CD4-positive, alpha-beta T cell treated with Interleukin-15 for 4 hours (primary cell): ENCODE measurements at regions not wholly inside any gene's neighbourhood (a gene's known extent, or its start where the extent isn't known, plus 50 kb on each side); places are given as distances from the start of the nearest gene placed in this dataset.
A peak's percentile ranks its signal among the peaks of the same experiment; 100 is the strongest.

Experiments
- DNase-seq: peaks from one replicate; pipeline ENCODE4 v3.0.0-alpha.2; 2020; ENCODE audit warnings: low spot score

DNA sequence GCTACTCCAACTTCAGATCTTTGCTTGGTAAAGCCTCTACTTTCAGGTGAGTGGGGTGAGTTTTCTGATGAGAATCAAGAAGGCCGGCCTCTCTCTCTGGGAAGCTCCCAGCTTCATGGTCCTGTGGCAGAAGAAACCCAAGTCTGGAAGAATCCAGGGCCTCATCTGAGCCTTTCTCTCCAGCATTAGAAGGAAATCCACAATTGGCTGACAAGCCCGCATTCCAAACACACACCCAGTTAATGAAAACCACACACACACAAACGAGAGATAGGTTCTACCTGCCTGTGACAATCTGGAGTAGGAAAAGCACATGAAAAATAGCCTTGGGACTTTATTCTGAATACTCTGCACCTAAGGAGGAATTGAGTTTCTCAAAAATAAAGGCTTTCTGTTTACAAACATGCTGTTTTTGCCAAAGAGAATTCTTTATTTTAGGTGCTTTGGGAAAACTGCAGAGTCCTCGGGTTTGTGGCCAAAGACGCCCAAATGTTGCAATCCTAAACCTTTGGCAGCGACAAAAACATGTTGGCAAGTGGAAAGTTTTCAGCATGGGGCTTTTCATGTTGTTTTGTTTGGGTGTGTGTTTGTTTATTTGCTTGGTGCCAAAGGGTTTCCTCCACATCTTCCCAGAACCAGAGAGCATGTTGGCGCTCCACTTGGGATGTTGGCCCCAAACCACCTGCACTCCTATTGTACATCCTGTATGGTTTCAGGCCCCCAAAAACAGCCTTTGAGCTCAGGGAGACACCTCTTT lies 216.2 kb downstream of the SETD4 start:
- no peak for DNase-seq

DNA sequence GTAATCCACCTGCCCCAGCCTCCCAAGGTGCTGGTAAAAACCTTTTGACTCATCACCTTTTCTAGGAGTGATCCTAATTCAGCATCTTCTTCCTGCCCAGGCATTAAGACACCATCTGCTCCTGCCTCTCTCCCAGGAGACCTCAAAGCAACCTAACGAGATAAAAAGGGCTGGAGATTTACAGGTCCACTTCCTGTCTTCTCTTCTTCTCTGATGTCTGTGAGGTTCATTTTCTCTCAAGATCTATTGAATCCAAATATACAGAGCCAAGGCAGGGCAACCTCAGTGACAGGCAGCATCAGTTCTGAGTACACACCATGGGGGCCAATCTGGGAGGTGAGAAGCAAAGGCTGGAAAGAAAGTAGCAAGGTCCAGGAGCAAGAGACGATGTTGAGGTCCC lies 219.4 kb downstream of the SETD4 start:
- no peak for DNase-seq

DNA sequence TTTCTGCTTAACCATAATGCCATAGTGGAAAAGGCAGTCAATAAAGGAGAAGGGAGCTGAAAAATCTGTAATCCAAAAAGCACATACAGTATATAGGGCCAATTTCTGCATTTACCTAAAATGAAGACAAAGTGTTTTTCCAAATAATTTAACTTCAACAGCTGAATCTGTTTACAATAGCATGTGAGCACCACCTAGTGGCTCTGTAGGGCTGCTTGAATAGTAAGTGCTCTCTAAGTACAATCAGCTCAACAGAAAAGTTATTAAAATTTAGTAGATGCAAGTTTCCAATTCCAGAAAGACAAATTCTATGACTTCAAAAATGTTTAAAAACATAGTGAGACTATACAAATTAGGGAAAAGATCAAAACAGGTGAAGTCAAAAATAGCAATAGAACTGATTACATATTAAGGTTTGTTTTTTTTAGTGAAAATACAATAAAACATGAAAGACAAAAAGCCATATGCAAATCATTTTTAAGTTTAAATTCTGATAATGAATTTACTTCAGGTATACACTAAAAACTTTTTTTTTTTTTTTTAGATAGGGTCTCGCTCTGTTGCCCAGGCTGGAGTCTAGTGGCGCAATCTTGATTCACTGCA lies 220.0 kb downstream of the SETD4 start:
- peak; percentile 50 for DNase-seq

DNA sequence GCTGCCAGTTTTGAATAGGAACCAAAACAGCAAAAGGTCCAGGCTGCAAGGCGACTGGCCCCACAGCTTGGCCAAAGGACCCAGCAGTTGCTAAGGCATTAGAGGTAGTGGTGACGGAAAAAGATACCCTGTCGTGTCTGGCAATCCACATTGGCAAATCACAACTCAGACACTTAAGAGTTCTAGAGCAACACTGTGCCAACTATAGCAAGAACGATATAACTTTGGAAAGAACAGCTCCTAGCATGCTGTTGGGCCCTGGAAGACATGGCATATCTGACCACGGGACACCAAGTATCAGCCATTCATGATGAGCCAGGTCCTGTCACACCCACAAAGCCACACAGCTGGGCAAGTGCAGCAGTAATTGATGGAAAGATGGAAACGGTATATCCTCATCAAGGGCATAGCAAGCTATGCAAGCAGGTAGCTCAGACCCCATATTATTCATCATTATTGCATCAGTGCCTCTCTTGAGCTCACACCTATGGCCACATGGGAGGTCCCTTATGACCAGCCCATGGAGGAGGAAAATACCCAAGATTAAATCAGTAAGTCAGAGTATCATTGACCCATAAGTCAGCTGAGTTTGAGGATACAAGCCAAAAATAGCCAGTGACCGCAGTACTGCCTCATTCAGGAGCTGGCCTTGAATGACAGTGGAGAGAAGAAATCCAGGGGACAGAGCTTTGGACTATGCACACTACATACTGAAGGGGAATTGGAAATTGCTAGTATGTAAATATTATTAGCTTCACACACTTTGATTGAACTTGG lies 221.2 kb downstream of the SETD4 start:
- no peak for DNase-seq

DNA sequence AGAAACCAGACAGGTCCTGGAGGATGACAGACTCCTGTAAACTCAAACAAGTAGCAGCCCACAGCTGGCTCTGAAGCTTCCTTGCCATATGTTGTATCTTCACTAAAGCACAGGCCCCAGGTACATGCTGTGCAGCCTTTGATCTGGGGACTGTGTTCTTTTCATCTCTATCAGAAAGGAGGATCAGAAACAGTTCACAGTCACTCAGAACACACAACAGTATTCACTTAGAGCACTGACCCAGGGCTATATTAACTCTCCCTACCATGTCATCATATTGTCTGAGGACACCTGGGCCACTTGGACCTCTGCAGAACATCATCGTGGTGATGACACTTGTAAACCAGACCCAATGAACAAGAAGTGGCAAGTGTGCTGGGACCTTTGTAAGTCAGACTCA lies 222.0 kb downstream of the SETD4 start:
- DNase-seq: no peak

DNA sequence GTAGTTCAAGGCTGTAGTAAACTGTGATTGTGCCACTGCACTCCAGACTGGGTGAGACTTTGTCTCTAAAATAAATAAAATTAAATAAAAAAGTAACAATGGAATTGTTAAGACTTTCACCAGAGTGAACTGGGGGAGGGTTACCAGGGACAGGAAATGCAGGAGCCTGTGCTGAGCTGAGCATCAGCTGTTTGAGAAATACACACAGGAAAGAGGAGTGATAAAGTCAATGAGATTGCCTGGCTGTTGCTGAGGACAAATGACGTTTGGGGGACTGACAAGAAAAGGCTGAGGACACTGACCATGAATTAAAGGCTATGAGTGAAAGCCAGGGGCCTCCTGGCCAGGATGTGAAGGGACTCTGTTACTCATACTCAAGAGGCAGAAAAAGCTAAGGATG lies 226.3 kb downstream of the SETD4 start:
- DNase-seq: no peak

DNA sequence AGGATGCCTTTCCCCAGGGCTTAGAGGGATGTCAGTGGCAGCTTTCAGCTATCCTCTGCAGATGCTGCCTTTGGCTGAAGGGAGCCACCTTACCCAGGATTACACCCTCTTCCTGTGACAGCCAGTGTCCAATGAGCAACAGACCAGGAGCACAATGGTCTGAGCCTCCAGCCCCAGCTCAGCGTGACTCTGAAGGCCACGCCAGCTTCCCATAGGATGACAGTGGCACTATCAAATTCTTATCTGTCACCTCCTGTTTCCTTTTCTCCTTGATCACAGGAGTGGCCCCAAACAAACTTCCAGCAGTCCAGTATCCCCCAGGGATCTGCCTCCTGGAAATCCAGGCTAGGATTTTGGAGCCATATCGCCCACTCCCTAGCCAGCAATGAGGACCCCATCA lies 226.9 kb downstream of the SETD4 start:
- DNase-seq: no peak

DNA sequence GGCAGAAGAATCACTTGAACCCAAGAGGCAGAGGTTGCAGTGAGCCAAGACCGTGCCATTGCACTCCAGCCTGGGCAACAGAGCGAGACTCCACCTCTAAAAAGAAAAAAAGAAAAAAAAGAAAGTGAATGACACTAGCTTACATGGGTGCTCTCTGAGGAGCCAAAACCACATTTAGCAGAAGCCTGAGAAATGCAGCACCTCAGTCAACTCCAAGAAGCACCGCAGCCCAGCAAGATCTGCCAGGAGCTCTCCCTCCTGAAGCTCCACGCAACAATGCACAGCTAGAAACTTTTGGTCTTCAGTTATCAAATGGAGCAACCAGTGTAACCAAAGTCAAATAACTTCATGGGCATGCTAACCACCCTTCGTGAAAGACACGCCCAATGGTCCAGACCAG lies 229.1 kb downstream of the SETD4 start:
- no peak for DNase-seq

DNA sequence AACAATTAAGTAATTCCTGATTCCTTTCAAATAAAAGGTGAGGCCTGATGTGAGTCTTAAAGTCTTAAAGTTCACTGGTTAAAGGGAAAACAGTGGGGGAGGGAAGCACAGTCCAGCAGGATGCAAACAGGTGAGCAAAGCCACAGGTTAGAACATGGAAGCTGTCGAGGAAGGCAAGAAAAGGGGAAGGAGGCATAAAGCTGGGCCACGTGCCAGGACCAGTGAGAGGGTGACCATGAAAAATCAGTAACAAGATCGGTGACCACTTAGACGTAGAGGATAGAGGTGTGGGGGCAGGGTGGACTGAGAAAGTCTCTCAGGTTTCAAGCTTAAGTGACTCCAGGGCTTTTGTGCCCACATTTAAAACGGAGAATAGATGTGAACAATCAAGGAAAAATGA lies 231.3 kb downstream of the SETD4 start:
- DNase-seq: no peak

DNA sequence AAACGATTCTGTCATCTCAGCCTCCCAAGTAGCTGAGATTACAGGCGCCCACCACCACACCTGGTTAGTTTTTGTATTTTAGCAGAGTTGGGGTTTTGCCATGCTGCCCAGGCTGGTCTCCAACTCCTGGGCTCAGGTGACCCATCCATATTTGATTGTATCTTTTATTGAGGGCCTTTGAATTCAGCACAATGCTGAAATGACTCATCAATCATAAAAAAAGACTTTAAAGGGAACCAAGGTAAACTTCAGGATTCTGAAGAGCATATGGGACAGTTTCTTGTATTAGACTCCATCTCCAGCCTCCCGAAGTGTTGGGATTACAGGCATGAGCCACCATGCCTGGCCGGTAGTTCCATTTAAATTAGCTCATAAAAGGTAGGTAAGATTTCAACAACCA lies 232.2 kb downstream of the SETD4 start:
- DNase-seq: no peak

DNA sequence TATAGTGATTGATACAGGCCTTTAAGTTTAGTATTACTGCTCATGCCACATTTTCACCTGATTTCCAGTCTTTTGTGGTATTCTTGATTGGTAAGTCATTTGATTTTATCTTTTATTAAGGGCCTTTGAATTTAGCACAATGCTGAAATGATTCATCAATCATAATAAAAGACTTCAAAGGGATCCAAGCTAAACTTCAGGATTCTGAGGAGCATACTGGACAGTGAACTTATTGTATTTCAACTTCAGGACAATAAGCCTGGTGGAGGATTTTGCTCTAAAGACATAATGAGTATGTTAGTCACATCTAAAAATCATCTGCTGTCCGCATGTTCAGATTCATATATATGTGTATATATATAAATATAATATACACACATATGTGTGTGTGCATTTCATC lies 233.3 kb downstream of the SETD4 start:
- no peak for DNase-seq

DNA sequence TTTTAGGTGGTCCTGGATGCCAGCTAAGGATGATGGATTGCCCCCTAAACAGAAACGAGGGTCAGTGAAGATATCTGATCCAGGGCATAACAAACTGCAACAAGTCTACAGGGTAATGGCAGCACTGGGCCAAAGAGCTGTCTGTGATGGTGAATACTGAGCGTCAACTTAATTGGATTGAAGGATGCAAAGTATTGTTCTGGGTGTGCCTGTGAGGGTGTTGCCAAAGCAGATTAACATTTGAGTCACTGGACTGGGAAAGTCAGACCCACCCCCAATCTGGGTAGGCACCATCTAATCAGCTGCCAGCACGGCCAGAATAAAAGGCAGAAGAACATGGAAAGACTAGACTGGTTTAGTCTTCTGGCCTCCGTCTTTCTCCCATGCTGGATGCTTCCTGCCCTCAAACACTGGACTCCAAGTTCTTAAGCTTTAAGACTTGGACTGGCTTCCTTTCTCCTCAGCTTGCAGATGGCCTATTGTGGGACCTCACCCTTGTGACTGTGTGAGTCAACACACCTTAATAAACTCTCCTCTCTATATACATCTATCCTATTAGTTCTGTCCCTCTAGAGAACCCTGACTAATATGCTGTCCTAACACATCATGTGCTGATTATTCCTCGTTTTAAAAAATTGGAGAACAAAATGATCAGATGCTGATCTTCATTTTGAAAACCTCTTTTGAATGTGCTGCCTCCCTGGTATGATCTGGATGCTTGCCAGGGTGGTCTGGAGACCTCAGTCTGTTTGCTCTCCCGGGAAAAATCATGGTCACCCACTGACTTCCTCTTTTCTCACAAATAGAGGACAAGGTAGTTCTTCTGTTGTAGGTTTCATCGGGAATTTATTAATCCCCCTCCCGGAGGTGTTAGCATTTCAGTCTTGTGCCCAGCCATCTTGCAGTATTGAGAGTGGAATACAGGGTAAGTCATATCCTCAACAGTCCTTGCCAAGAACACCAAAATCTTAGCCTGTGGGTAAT lies 234.7 kb downstream of the SETD4 start:
- no peak for DNase-seq

DNA sequence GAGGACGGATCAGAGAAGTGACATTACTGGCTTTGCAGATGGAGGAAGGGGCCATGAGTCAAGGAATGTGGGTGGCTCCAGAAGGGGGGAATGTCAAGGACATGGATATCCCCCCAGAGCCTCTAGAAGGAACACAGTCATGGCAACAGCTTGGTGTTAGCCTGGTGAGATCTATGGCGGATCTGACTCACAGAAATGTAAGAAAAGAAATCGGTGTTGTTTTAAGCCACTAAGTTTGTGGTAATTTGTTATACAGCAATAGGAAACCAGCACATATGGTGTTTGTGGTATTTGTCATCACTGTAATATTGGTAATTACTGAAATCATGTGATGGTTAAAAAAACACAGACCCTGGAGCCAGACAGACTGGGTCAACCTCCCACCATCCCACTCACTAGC lies 236.2 kb downstream of the SETD4 start:
- no peak for DNase-seq

DNA sequence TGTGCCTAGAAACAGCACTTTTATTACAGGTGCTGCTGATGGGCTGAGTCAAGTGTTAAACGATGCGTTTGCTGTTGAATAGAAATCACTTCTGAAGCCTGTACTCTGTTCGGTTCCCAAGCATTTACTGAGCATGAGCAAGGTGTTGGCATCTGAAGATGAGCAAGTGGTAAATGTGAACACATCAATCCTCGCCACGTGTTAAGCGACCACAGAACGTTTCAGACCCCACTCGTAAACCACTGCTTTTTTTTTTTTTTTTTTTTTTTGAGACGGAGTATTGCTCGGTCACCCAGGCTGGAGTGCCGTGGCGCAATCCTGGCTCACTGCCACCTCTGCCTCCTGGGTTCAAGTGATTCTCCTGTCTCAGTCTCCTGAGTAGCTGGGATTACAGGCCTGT lies 241.2 kb downstream of the SETD4 start:
- DNase-seq: no peak

DNA sequence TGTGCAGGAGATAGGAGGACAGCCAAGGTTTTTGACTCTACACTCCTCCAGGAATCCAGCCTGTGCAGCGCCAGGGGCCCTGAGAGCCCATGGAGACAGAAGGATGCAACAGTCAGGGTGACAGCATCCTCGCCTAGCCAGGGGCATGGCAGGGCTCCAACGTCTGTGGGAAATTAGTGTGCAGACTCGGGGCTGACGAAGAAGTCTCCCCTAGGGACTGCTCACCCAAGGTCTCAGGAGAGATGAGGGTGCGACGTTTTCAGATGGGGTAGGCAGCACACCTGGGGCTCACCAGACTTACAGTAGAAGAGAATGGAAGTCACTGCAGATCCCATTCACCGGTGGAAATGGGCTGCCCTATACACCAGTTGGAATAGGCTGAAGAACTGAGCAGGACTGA lies 241.7 kb downstream of the SETD4 start:
- DNase-seq: no peak

DNA sequence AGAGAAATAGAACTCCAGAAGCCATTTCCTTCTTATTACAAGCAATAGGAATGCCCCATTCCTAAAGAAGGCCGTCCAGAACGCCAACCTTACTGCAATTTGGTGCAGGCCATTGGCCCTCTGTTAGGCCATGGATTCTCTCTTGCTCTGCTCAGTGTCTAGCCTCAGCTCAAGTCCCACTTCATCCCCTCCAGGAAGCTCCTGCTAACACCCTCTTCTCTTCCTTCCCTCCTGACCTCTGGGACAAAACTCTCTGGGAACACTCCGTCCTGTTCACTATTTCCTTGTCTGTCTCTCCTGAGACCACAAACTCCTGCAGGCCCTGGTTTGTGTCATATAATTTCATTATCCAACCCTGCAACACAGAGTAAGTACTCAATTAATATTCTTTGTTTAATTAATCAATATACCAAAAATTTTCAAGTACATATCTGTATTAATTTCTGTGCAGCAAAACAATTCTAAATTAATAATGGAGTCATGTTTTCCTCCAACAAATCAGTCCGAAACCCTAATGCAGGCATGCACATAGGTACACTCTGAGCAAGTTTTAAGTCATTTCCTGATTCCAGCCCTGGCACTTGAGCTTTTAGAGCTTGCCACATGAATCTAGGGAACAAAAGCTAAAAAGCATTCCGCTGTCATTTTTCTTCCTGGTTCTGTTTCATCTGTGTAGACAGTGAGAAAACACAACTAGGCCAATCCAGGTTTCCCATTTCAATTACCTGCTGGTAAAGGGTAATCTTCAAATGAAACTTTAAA lies 245.3 kb downstream of the SETD4 start:
- no peak for DNase-seq

DNA sequence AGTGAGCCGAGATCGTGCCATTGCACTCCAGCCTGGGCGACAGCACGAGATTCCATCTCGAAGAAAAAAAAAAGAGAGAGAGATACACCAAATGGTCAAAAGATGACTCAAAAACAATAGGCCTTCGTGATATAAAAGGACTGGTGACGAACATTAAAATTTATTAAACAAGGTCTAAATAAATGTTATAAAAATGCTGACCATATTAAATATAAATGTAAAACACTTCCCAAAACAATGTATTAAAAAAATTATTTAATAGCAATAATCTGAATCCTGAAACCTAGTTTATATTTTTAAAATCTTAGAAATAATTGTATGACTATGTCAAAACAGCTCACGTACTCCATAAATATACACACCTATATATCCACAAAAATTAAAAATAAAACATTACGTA lies 247.6 kb downstream of the SETD4 start:
- DNase-seq: no peak

DNA sequence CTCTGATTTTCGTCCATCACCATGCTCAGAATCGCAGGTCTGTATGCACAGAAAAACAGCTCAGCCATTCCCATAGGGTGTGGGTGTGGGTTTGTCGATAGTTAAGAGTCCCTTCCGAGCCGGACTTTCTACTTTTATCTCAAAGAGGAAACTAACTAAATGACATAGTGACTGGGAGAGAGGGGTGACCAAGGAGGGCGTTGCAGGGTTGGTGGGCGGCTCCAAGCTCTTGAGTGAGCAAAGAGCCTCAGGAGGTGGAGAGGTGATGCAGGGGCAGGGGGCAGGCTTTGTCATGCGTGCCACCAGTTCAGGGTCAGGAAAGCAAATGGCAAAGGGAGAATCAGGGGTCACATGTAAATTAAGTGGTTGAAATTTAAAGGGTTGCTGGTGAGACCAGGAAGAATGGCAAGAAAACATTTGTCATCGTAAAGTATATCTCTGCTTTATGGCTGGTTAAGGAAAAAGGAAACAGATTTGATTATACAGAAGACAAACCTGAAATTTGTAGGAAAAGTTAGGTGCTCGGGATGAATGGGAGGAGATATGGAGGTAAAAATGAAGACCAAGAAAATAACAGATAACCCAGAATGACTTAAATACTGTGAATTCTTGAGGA lies 249.0 kb downstream of the SETD4 start:
- no peak for DNase-seq

DNA sequence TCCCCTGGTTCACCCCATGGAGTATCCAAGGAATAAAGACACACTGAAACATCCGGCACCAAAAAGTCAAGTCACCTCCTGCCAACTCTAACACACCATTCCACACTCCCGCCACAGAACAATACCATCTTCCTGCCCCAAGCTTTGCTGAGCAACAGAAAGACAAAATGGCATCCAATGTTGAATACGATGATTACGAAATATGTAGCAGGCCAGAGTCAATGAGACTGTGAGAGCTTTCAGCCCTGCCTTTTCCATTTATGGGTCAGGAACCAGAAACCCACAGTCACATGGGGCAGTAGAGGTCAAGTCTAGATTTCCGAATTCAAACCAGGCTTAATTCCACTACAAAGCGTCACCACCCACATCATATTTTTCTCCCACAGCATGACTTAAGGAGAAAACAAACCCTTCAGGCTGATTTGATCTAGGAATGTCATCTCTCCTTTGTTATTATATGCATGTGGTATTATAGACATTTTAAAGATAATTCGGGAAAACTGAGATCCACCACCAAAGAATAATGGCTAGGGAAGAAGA lies 249.8 kb downstream of the SETD4 start:
- DNase-seq: no peak

DNA sequence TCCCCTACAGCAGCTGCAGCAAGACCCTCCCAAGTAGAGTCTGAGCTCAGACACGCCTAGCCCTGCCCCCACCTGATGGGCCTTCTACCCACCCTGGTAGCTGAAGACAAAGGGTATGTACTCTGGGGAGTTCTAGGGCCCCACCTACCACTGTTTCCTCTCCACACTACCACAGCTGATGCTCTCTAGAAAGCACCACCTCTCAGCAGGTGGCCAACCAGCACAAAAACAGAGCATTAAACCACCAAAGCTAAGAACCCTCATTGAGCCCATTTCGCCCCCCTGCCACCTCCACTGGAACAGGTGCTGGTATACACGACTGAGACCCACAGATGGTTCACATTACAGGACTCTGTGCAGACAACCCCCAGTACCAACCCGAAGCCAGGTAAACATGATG lies 258.9 kb downstream of the SETD4 start:
- no peak for DNase-seq
